ENCODE measurements at regions not wholly inside any gene's neighbourhood (a gene's known extent, or its start where the extent isn't known, plus 50 kb on each side); places are given as distances from the start of the nearest gene placed in this dataset.

DNA sequence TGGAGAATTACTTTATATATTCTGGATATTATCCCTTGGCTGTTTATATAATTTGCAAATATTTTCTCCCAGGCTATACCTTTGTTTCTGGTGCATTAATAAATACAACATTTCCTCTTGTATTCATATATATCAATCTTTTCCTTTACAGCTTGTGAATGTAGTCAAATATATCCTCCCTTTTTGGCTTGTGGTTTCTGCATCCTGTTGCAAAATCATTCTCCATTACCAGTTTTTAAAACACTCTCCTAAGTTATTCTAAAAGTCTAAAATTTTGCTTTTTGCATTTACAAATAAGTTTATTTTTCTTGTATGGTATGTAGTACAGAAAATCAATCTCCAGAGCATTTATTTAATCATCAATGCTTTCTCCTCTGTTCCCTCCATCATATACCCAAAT, 909.4 kb downstream of the ADGRL2 start:
- TF ChIP-seq EP300 (IDR thresholded peaks at IDR 0.05; ENCODE audit: borderline replicate concordance) (no peak), RAD21 (IDR thresholded peaks at IDR 0.05; ENCODE audit: low read depth) (no peak), TAF1 (IDR thresholded peaks at IDR 0.05; ENCODE audit: low read depth) (no peak), TEAD4 (IDR thresholded peaks at IDR 0.05) (no peak), ZBTB7A (IDR thresholded peaks at IDR 0.05; ENCODE audit: low read depth) (no peak)
- TF ChIP-seq, protein P1, sequence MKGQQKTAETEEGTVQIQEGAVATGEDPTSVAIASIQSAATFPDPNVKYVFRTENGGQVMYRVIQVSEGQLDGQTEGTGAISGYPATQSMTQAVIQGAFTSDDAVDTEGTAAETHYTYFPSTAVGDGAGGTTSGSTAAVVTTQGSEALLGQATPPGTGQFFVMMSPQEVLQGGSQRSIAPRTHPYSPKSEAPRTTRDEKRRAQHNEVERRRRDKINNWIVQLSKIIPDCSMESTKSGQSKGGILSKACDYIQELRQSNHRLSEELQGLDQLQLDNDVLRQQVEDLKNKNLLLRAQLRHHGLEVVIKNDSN (IDR thresholded peaks at IDR 0.05), result no peak
- TF ChIP-seq, protein P2, sequence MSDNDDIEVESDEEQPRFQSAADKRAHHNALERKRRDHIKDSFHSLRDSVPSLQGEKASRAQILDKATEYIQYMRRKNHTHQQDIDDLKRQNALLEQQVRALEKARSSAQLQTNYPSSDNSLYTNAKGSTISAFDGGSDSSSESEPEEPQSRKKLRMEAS (IDR thresholded peaks at IDR 0.05), result no peak

Measured in Ishikawa (cell line).